Endothelial cell of umbilical vein (primary cell): ENCODE measurements at regions not wholly inside any gene's neighbourhood (a gene's known extent, or its start where the extent isn't known, plus 50 kb on each side); places are given as distances from the start of the nearest gene placed in this dataset.

Experiments used
- BruUV-seq: library from RNA; stranded (reverse); fragments of 400-500 nt; replicated peaks from 2 replicates; lab custom pipeline; 2021; lab: Mats Ljungman, UMichigan
- CTCF ChIA-PET: fragments of 300-600, 350-600 bp; sonication (Branson Sonifier 250); formaldehyde crosslinking; loops from one replicate; lab custom pipeline; 2021; ENCODE audit warnings: antibody characterized with exemption, inconsistent platforms; lab: Charles Lee
- POLR2A ChIA-PET: fragments of 300-600, 350-600 bp; sonication (Branson Sonifier 250); formaldehyde crosslinking; loops from one replicate; lab custom pipeline; 2021; ENCODE audit warnings: antibody characterized with exemption, inconsistent platforms; lab: Charles Lee
- DNase-seq: peaks from one replicate; pipeline ENCODE4 v3.0.0-alpha.2; 2011; ENCODE audit warnings: low read depth, low spot score
- FAIRE-seq: peaks from 2 replicates; lab custom pipeline; 2011; peaks lifted over from hg19 to GRCh38; lab: Jason Lieb, UNC
- H2AFZ ChIP-seq: 2 replicates; pipeline ENCODE4 v1.6.0; 2012; ENCODE audit warnings: low read depth, low read length, control low read depth, inconsistent platforms
- H3K27ac ChIP-seq: 2 replicates; pipeline ENCODE4 v1.5.1; 2011; ENCODE audit warnings: low read depth, mild to moderate bottlenecking, control low read depth, low read length, moderate library complexity; ENCODE audit not compliant: insufficient read depth
- H3K27me3 ChIP-seq, 2 experiments: 2 replicates each; pipeline versions ENCODE4 v1.6.0 to v1.6.1; 2011; ENCODE audit warnings: low read length in 2 of 2, mixed read lengths in 1 of 2; ENCODE audit not compliant: control insufficient read depth in 2 of 2, insufficient read depth in 2 of 2
- H3K36me3 ChIP-seq, 2 experiments: 2 replicates in 1 of 2; 3 replicates in 1 of 2; pipeline ENCODE4 v1.5.1; 2011; ENCODE audit warnings: low read length in 2 of 2, mild to moderate bottlenecking in 1 of 2, moderate library complexity in 1 of 2; ENCODE audit not compliant: control insufficient read depth in 2 of 2, insufficient read depth in 2 of 2; ENCODE audit errors: extremely low read depth in 1 of 2
- H3K4me1 ChIP-seq: 3 replicates; pipeline ENCODE4 v1.5.1; 2011; ENCODE audit warnings: mild to moderate bottlenecking, low read length; ENCODE audit not compliant: control insufficient read depth, insufficient read depth; ENCODE audit errors: extremely low read depth
- H3K4me2 ChIP-seq: 2 replicates; pipeline ENCODE4 v1.6.1; 2011; ENCODE audit warnings: low read length, control low read depth, mixed read lengths; ENCODE audit not compliant: insufficient read depth
- H3K4me3 ChIP-seq, 3 experiments: fragments of 200-600 bp in 1 of 3; sonication (generic), shearing (Covaris generic) in 1 of 3; replicated peaks in 1 of 3; 2 replicates each; pipeline ENCODE4 v1.5.1; 2011 to 2016; ENCODE audit warnings: control low read depth in 3 of 3, low read length in 3 of 3, mild to moderate bottlenecking in 2 of 3, inconsistent platforms in 1 of 3, low read depth in 1 of 3, moderate library complexity in 1 of 3; ENCODE audit not compliant: insufficient read depth in 1 of 3
- H3K79me2 ChIP-seq: 2 replicates; pipeline ENCODE4 v1.6.0; 2012; ENCODE audit warnings: low read length, inconsistent platforms; ENCODE audit not compliant: control insufficient read depth, insufficient read depth
- H3K9ac ChIP-seq: replicated peaks from 2 replicates; pipeline ENCODE3; 2011; ENCODE audit warnings: low read length, control low read depth; ENCODE audit not compliant: insufficient read depth; ENCODE audit errors: extremely low read depth
- H3K9me1 ChIP-seq: replicated peaks from 3 replicates; pipeline ENCODE4 v1.6.0; 2011; ENCODE audit warnings: mild to moderate bottlenecking, low read length; ENCODE audit not compliant: control insufficient read depth, insufficient read depth; ENCODE audit errors: extremely low read depth
- H3K9me3 ChIP-seq: replicated peaks from 2 replicates; pipeline ENCODE4 v1.5.1; 2012; ENCODE audit warnings: low read length, inconsistent platforms; ENCODE audit not compliant: control insufficient read depth, insufficient read depth
- H4K20me1 ChIP-seq: replicated peaks from 2 replicates; pipeline ENCODE3; 2011; ENCODE audit warnings: mild to moderate bottlenecking, low read length; ENCODE audit not compliant: control insufficient read depth, insufficient read depth; ENCODE audit errors: extremely low read depth
- CTCF ChIP-seq, 2 donors: IDR thresholded peaks; 1 replicate in 1 of 2; 2 replicates in 1 of 2; pipeline ENCODE4 v1.5.1; 2011; ENCODE audit warnings: low read length in 2 of 2, mild to moderate bottlenecking in 2 of 2, moderate library complexity in 2 of 2, control low read depth in 1 of 2, inconsistent platforms in 1 of 2, low read depth in 1 of 2; ENCODE audit not compliant: insufficient read depth in 1 of 2; ENCODE audit errors: extremely low read depth in 1 of 2
- EZH2 ChIP-seq: IDR thresholded peaks from 2 replicates; pipeline ENCODE4 v1.6.1; 2012; ENCODE audit warnings: borderline replicate concordance, low read depth, mild to moderate bottlenecking, moderate library complexity, low read length, inconsistent platforms; ENCODE audit not compliant: severe bottlenecking
- FOS ChIP-seq: IDR thresholded peaks from 2 replicates; pipeline ENCODE4 v1.6.1; 2011; ENCODE audit warnings: mild to moderate bottlenecking, low read length, moderate library complexity, borderline replicate concordance; ENCODE audit not compliant: insufficient read depth
- GATA2 ChIP-seq: IDR thresholded peaks from 2 replicates; pipeline ENCODE4 v1.7.0; 2011; ENCODE audit warnings: low read depth, mild to moderate bottlenecking, moderate library complexity, mixed read lengths, low read length; ENCODE audit not compliant: insufficient read length, insufficient read depth
- JUN ChIP-seq: IDR thresholded peaks from 2 replicates; pipeline ENCODE4 v1.6.1; 2011; ENCODE audit warnings: borderline replicate concordance, low read depth; ENCODE audit not compliant: insufficient read length, insufficient read depth
- MAX ChIP-seq: IDR thresholded peaks from 2 replicates; pipeline ENCODE4 v1.6.1; 2011; ENCODE audit not compliant: insufficient read depth, insufficient read length
- MYC ChIP-seq: IDR thresholded peaks from one replicate; pipeline ENCODE4 v1.6.1; 2011; ENCODE audit warnings: mild to moderate bottlenecking, low read depth, low read length
- POLR2A ChIP-seq: IDR thresholded peaks from 2 replicates; pipeline ENCODE4 v1.6.1; 2012; ENCODE audit warnings: low read depth, mild to moderate bottlenecking, control low read depth, low read length
- POLR2AphosphoS5 ChIP-seq: IDR thresholded peaks from 2 replicates; pipeline ENCODE4 v1.6.1; 2012; ENCODE audit warnings: low read depth, mild to moderate bottlenecking, control low read depth, low read length, moderate library complexity; ENCODE audit not compliant: insufficient read depth
- dilution Hi-C: fragments of 300-500 bp; cut with MboI; formaldehyde crosslinking; loops from one replicate; pipeline ENCODE4 v1.15.0; 2019; ENCODE audit warnings: low sequenced_read_pairs; ENCODE audit not compliant: extremely low pct_ligation_motif_present
- intact Hi-C: fragments of 100-400 bp; cut with micrococcal nuclease; formaldehyde crosslinking; loops from one replicate; pipeline ENCODE4 v1.10.0; 2022

GRCh38 chr15:26143221-26143620 is 280.1 kb upstream of the ATP10A start:
- POLR2A ChIA-PET: no interaction called here
- intact Hi-C loops: no loop called here
- TF ChIP-seq POLR2A (no peak), JUN (no peak), MYC (no peak), POLR2AphosphoS5 (no peak), GATA2 (no peak), MAX (no peak), EZH2 (no peak), FOS (no peak), CTCF (IDR thresholded peaks at IDR 0.05; ENCODE audit: extremely low read depth in 1 of 2, insufficient read depth in 1 of 2, low read depth in 1 of 2, low read length in 2 of 2) (no peak)

More at GRCh38 chr15:26143221-26143620, 280.1 kb upstream of the ATP10A start:
- peaks cover 5% of the 10 kb centered on the region for H3K9me3 ChIP-seq
- H3K9ac ChIP-seq: no peak overlapping the region
- no TSS peak for BruUV-seq
- CTCF ChIA-PET: no interaction called here
- H3K4me3 ChIP-seq: no peak overlapping the region
- no peak overlapping the region for H3K4me2 ChIP-seq
- H3K27me3 ChIP-seq: no peaks in the 10 kb centered on the region
- H3K27ac ChIP-seq: no peak overlapping the region
- no peaks in the 10 kb centered on the region for H3K4me1 ChIP-seq
- no peaks in the 10 kb centered on the region for H3K36me3 ChIP-seq
- H4K20me1 ChIP-seq: no peaks in the 10 kb centered on the region
- H3K79me2 ChIP-seq: no peaks in the 10 kb centered on the region
- dilution Hi-C loops: no loop called here
- H2AFZ ChIP-seq: no peak overlapping the region
- DNase-seq (no peak), FAIRE-seq (no peak)
- H3K9me1 ChIP-seq: no peaks in the 10 kb centered on the region
